ENCODE measurements at regions not wholly inside any gene's neighbourhood (a gene's known extent, or its start where the extent isn't known, plus 50 kb on each side); places are given as distances from the start of the nearest gene placed in this dataset.

- Histone ChIP-seq H4K20me1 (ENCODE audit: insufficient read depth) (no peaks in the 10 kb centered on the region), H3K9me2 (no peaks in the 10 kb centered on the region), H3K9ac (no peak overlapping the region), H3K4me3 (ENCODE audit: low read depth in 2 of 2, low read length in 1 of 2) (no peak overlapping the region), H3K36me3 (replicated peaks in 1 of 2; ENCODE audit: control insufficient read depth in 1 of 2, insufficient read depth in 2 of 2, low read length in 1 of 2) (no peaks in the 10 kb centered on the region), H2AFZ (ENCODE audit: low read depth) (no peak overlapping the region), H3K4me1 (ENCODE audit: control insufficient read depth in 1 of 2, insufficient read depth in 2 of 2, low read depth in 1 of 2, low read length in 1 of 2) (peaks cover 0 to 2% of the 10 kb centered on the region in 2 experiments; a peak in 1 of 4 replicates), H3F3A (replicated peaks; ENCODE audit: insufficient read depth) (no peaks in the 10 kb centered on the region), H3K79me2 (ENCODE audit: insufficient read depth) (no peaks in the 10 kb centered on the region), H3K27me3 (ENCODE audit: insufficient read depth) (no peaks in the 10 kb centered on the region), H3K4me2 (no peak overlapping the region), H3K9me3 (no peaks in the 10 kb centered on the region), H3K27ac (ENCODE audit: low read depth in 2 of 2, low read length in 1 of 2) (no peak overlapping the region)
- WGBS (ENCODE audit: low lambda C conversion rate) = 40% methylated on average over 14 of the region's 14 CpGs
- ChIA-PET POLR2A (no interaction called here), CTCF (no interaction called here)
- DNase-seq = no peak
- TF ChIP-seq RXRA (IDR thresholded peaks at IDR 0.05; ENCODE audit: borderline replicate concordance, low read depth) (no peak), CHD2 (IDR thresholded peaks at IDR 0.05; ENCODE audit: low read length, partially characterized antibody) (no peak), USF2 (IDR thresholded peaks at IDR 0.05; ENCODE audit: borderline replicate concordance, low read depth, low read length) (no peak), TAF1 (IDR thresholded peaks at IDR 0.05; ENCODE audit: borderline replicate concordance, low read depth, low read length) (no peak), ELF1 (IDR thresholded peaks at IDR 0.05) (no peak), GATA2 (CRISPR knock-in tag; IDR thresholded peaks at IDR 0.05) (no peak)
- TF ChIP-seq, protein P1, sequence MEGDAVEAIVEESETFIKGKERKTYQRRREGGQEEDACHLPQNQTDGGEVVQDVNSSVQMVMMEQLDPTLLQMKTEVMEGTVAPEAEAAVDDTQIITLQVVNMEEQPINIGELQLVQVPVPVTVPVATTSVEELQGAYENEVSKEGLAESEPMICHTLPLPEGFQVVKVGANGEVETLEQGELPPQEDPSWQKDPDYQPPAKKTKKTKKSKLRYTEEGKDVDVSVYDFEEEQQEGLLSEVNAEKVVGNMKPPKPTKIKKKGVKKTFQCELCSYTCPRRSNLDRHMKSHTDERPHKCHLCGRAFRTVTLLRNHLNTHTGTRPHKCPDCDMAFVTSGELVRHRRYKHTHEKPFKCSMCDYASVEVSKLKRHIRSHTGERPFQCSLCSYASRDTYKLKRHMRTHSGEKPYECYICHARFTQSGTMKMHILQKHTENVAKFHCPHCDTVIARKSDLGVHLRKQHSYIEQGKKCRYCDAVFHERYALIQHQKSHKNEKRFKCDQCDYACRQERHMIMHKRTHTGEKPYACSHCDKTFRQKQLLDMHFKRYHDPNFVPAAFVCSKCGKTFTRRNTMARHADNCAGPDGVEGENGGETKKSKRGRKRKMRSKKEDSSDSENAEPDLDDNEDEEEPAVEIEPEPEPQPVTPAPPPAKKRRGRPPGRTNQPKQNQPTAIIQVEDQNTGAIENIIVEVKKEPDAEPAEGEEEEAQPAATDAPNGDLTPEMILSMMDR (IDR thresholded peaks at IDR 0.05) = no peak
Observed at GRCh38 chr20:60132827-60133670, 174.8 kb downstream of the CDH26 start.

DNA sequence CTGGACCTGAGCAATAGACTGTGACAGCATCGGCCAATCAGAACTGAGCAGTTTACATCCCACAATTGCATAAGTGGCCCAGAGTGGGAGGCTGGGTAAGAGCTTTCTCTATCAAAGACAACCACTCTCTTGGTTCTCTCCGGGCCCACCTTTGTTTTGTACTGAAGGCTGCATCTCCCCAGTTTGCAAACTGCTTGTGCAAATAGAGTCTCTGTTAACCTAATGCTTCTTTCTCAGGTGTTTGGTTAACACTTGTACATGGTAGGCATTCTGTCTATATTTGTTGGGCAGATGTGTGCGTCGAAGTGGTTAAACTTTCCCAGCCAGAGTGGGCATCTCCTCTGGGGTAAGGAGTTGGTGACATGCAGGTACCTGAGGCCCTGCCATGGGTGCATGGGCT is 177.1 kb downstream of the CDH26 start:
- H3K4me1 ChIP-seq (ENCODE audit: control insufficient read depth in 1 of 2, insufficient read depth in 2 of 2, low read depth in 1 of 2, low read length in 1 of 2) = peaks cover 0 to 2% of the 10 kb centered on the region in 2 experiments; a peak in 1 of 4 replicates
- H3K27ac ChIP-seq (ENCODE audit: low read depth in 2 of 2, low read length in 1 of 2) = no peak overlapping the region
- no peaks in the 10 kb centered on the region for H3K9me3 ChIP-seq
- no peaks in the 10 kb centered on the region for H3K27me3 ChIP-seq (ENCODE audit: insufficient read depth)
- H3K9ac ChIP-seq = no peak overlapping the region
- no peaks in the 10 kb centered on the region for H3F3A ChIP-seq (replicated peaks; ENCODE audit: insufficient read depth)
- no peaks in the 10 kb centered on the region for H4K20me1 ChIP-seq (ENCODE audit: insufficient read depth)
- H3K4me2 ChIP-seq = no peak overlapping the region
- H3K4me3 ChIP-seq (ENCODE audit: low read depth in 2 of 2, low read length in 1 of 2) = no peak overlapping the region
- POLR2A ChIA-PET = no interaction called here
- no peaks in the 10 kb centered on the region for H3K9me2 ChIP-seq
- CTCF ChIA-PET = no interaction called here
- no peak overlapping the region for H2AFZ ChIP-seq (ENCODE audit: low read depth)
- DNase-seq = no peak
- H3K36me3 ChIP-seq (replicated peaks in 1 of 2; ENCODE audit: control insufficient read depth in 1 of 2, insufficient read depth in 2 of 2, low read length in 1 of 2) = no peaks in the 10 kb centered on the region
- no peaks in the 10 kb centered on the region for H3K79me2 ChIP-seq (ENCODE audit: insufficient read depth)
- no peak for TF ChIP-seq RAD21 (IDR thresholded peaks at IDR 0.05; ENCODE audit: low read length)
- TF ChIP-seq GATA2 (CRISPR knock-in tag; IDR thresholded peaks at IDR 0.05) = no peak
- TF ChIP-seq MXI1 (IDR thresholded peaks at IDR 0.05; ENCODE audit: low read depth, low read length) = no peak
- no peak for TF ChIP-seq CHD2 (IDR thresholded peaks at IDR 0.05; ENCODE audit: low read length, partially characterized antibody)
- TF ChIP-seq, protein P1 (IDR thresholded peaks at IDR 0.05) = no peak
- no peak for TF ChIP-seq POLR2AphosphoS5 (IDR thresholded peaks at IDR 0.05; ENCODE audit: low read depth, low read length)
- TF ChIP-seq EZH2phosphoT487 (IDR thresholded peaks at IDR 0.05; ENCODE audit: borderline replicate concordance, low read depth) = no peak
- TF ChIP-seq SIN3A (IDR thresholded peaks at IDR 0.05; ENCODE audit: borderline replicate concordance, low read depth, low read length) = no peak
- no peak for TF ChIP-seq FOSL2 (IDR thresholded peaks at IDR 0.05; ENCODE audit: borderline replicate concordance, low read depth)
- no peak for TF ChIP-seq TEAD4 (IDR thresholded peaks at IDR 0.05; ENCODE audit: borderline replicate concordance, insufficient read depth)
- TF ChIP-seq RCOR1 (IDR thresholded peaks at IDR 0.05; ENCODE audit: low read length) = no peak
- TF ChIP-seq, protein P2, sequence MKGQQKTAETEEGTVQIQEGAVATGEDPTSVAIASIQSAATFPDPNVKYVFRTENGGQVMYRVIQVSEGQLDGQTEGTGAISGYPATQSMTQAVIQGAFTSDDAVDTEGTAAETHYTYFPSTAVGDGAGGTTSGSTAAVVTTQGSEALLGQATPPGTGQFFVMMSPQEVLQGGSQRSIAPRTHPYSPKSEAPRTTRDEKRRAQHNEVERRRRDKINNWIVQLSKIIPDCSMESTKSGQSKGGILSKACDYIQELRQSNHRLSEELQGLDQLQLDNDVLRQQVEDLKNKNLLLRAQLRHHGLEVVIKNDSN (IDR thresholded peaks at IDR 0.05; ENCODE audit: borderline replicate concordance, low read depth) = no peak
- TF ChIP-seq, protein P3, sequence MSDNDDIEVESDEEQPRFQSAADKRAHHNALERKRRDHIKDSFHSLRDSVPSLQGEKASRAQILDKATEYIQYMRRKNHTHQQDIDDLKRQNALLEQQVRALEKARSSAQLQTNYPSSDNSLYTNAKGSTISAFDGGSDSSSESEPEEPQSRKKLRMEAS (IDR thresholded peaks at IDR 0.05; ENCODE audit: low read depth) = no peak
- TF ChIP-seq RXRA (IDR thresholded peaks at IDR 0.05; ENCODE audit: borderline replicate concordance, low read depth) = no peak
- no peak for TF ChIP-seq ELF1 (IDR thresholded peaks at IDR 0.05)
- TF ChIP-seq YY1 (IDR thresholded peaks at IDR 0.05; ENCODE audit: low read depth) = no peak
- WGBS (ENCODE audit: low lambda C conversion rate) = 57% methylated on average over 4 of the region's 4 CpGs

All from SK-N-SH (cell line).